ENCODE measurements at regions not wholly inside any gene's neighbourhood (a gene's known extent, or its start where the extent isn't known, plus 50 kb on each side); places are given as distances from the start of the nearest gene placed in this dataset.

- Mint-ChIP-seq H3K27me3 (ENCODE audit: insufficient read depth, unreplicated experiment) (no peaks in the 10 kb centered on the region), H3K9me3 (ENCODE audit: unreplicated experiment) (no peaks in the 10 kb centered on the region), H3K4me3 (ENCODE audit: unreplicated experiment) (no peak overlapping the region), H3K4me1 (ENCODE audit: low read depth, unreplicated experiment) (no peaks in the 10 kb centered on the region), H3K36me3 (ENCODE audit: insufficient read depth, unreplicated experiment) (no peaks in the 10 kb centered on the region), H3K27ac (ENCODE audit: unreplicated experiment) (no peak overlapping the region)
- Histone ChIP-seq H3K4me1 (no peaks in the 10 kb centered on the region), H3K27me3 (replicated peaks; ENCODE audit: control insufficient read depth, insufficient read depth, low read length) (no peaks in the 10 kb centered on the region), H3K4me3 (ENCODE audit: low read depth, low read length) (no peak overlapping the region), H3K36me3 (ENCODE audit: control insufficient read depth, insufficient read depth, low read length) (no peaks in the 10 kb centered on the region), H3K9me3 (no peaks in the 10 kb centered on the region)
- no TSS peak for BruUV-seq (replicated peaks)
- TF ChIP-seq CTCF (IDR thresholded peaks at IDR 0.05; ENCODE audit: insufficient read depth in 1 of 2, low read depth in 1 of 2, low read length in 1 of 2, severe bottlenecking in 1 of 2, unreplicated experiment in 1 of 2): no peak
- DNase-seq: no peak
- ChIA-PET CTCF (no interaction called here), POLR2A (no interaction called here)
- intact Hi-C loops (cut with micrococcal nuclease; ENCODE audit: unreplicated experiment): no loop called here
These were observed 316.8 kb downstream of the BRINP1 start for GRCh38 chr9:119052339-119053030.

GRCh38 chr9:119053070-119053469 lies 316.2 kb downstream of the BRINP1 start:
- no peaks in the 10 kb centered on the region for H3K36me3 Mint-ChIP-seq (ENCODE audit: insufficient read depth, unreplicated experiment)
- Histone ChIP-seq H3K9me3 (no peaks in the 10 kb centered on the region), H3K36me3 (ENCODE audit: control insufficient read depth, insufficient read depth, low read length) (no peaks in the 10 kb centered on the region)

GRCh38 chr9:119060629-119061385 lies 308.4 kb downstream of the BRINP1 start:
- intact Hi-C loops (cut with micrococcal nuclease; ENCODE audit: unreplicated experiment): no loop called here
- H3K4me1 Mint-ChIP-seq (ENCODE audit: low read depth, unreplicated experiment): no peaks in the 10 kb centered on the region
- ChIA-PET CTCF (no interaction called here), POLR2A (no interaction called here)
- no peaks in the 10 kb centered on the region for H3K36me3 ChIP-seq (ENCODE audit: control insufficient read depth, insufficient read depth, low read length)
- H3K4me3 Mint-ChIP-seq (ENCODE audit: unreplicated experiment): no peak overlapping the region
- no peaks in the 10 kb centered on the region for H3K27me3 Mint-ChIP-seq (ENCODE audit: insufficient read depth, unreplicated experiment)
- H3K4me3 ChIP-seq (ENCODE audit: low read depth, low read length): no peak overlapping the region
- no peak for DNase-seq
- no peaks in the 10 kb centered on the region for H3K9me3 Mint-ChIP-seq (ENCODE audit: unreplicated experiment)
- H3K27me3 ChIP-seq (replicated peaks; ENCODE audit: control insufficient read depth, insufficient read depth, low read length): no peaks in the 10 kb centered on the region
- no peak overlapping the region for H3K27ac Mint-ChIP-seq (ENCODE audit: unreplicated experiment)
- H3K9me3 ChIP-seq: no peaks in the 10 kb centered on the region
- H3K36me3 Mint-ChIP-seq (ENCODE audit: insufficient read depth, unreplicated experiment): no peaks in the 10 kb centered on the region
- TF ChIP-seq CTCF (IDR thresholded peaks at IDR 0.05; ENCODE audit: insufficient read depth in 1 of 2, low read depth in 1 of 2, low read length in 1 of 2, severe bottlenecking in 1 of 2, unreplicated experiment in 1 of 2): no peak
- no TSS peak for BruUV-seq (replicated peaks)
- H3K4me1 ChIP-seq: no peaks in the 10 kb centered on the region

More at GRCh38 chr9:119053070-119053469, 316.2 kb downstream of the BRINP1 start:
- Histone ChIP-seq H3K27me3 (replicated peaks; ENCODE audit: control insufficient read depth, insufficient read depth, low read length) (no peaks in the 10 kb centered on the region), H3K4me3 (ENCODE audit: low read depth, low read length) (no peak overlapping the region), H3K4me1 (no peaks in the 10 kb centered on the region)
- H3K4me1 Mint-ChIP-seq (ENCODE audit: low read depth, unreplicated experiment): no peaks in the 10 kb centered on the region
- no peak overlapping the region for H3K27ac Mint-ChIP-seq (ENCODE audit: unreplicated experiment)
- ChIA-PET CTCF (no interaction called here), POLR2A (no interaction called here)
- no TSS peak for BruUV-seq (replicated peaks)
- H3K9me3 Mint-ChIP-seq (ENCODE audit: unreplicated experiment): no peaks in the 10 kb centered on the region
- no peak for DNase-seq
- no peak overlapping the region for H3K4me3 Mint-ChIP-seq (ENCODE audit: unreplicated experiment)
- TF ChIP-seq CTCF (IDR thresholded peaks at IDR 0.05; ENCODE audit: insufficient read depth in 1 of 2, low read depth in 1 of 2, low read length in 1 of 2, severe bottlenecking in 1 of 2, unreplicated experiment in 1 of 2): no peak
- intact Hi-C loops (cut with micrococcal nuclease; ENCODE audit: unreplicated experiment): no loop called here
- H3K27me3 Mint-ChIP-seq (ENCODE audit: insufficient read depth, unreplicated experiment): no peaks in the 10 kb centered on the region

Measured in Caco-2 (cell line).